ENCODE measurements at regions not wholly inside any gene's neighbourhood (a gene's known extent, or its start where the extent isn't known, plus 50 kb on each side); places are given as distances from the start of the nearest gene placed in this dataset.

- Histone ChIP-seq H3K4me3 (ENCODE audit: control insufficient read depth in 1 of 2, extremely low read depth in 1 of 2, low read length in 1 of 2) (no peak overlapping the region), H3K27ac (ENCODE audit: low read length) (no peak overlapping the region), H3K36me3 (ENCODE audit: control insufficient read depth in 2 of 2, extremely low read depth in 1 of 2, insufficient read depth in 1 of 2, low read length in 1 of 2) (no peaks in the 10 kb centered on the region), H3K27me3 (replicated peaks in 1 of 2; ENCODE audit: control insufficient read depth in 2 of 2, extremely low read depth in 1 of 2, insufficient read depth in 2 of 2, low read length in 1 of 2) (peaks cover 0 to 35% of the 10 kb centered on the region in 2 experiments), H3K4me1 (ENCODE audit: control insufficient read depth in 1 of 2, extremely low read depth in 1 of 2, insufficient read depth in 2 of 2, low read length in 2 of 2) (no peaks in the 10 kb centered on the region), H3K9me3 (no peaks in the 10 kb centered on the region)
- Mint-ChIP-seq H3K27ac (no peak overlapping the region), H3K27me3 (peaks cover 5 to 20% of the 10 kb centered on the region in 2 donors), H3K4me3 (no peak overlapping the region), H3K9me3 (peaks cover 0 to 2% (median 0%) of the 10 kb centered on the region in 3 donors), H3K36me3 (no peaks in the 10 kb centered on the region), H3K4me1 (no peaks in the 10 kb centered on the region)
- CTCF ChIA-PET: no interaction called here
- POLR2A ChIA-PET: no interaction called here
- 83% methylated on average over 5 of the region's 7 CpGs for WGBS (ENCODE audit: insufficient coverage)
- no peak for DNase-seq
- ATAC-seq (replicated peaks in 1 of 4): no peak
Observed at GRCh38 chr22:48118654-48119053, 1356.2 kb downstream of the TBC1D22A start.

DNA sequence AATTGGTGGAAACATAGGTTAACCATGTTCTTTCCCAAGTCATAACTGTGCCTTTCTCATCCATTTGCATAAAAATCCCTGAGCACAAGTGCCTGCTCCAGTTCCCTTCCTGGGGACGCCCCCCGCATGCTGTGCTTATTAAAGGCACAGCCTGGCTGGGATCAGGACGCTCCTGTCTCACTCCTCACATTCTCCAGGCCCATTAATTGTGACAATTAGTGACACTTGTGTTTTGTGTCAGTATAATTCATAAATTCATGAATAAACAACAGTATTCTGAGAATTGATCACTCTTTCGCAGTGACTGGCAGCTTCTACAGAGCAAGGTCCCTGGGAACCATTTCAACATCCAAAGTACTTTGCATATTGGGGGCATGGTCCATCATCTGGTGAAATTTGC is 1354.4 kb downstream of the TBC1D22A start:
- H3K27ac Mint-ChIP-seq: no peak overlapping the region
- H3K9me3 ChIP-seq: no peaks in the 10 kb centered on the region

GRCh38 chr22:48112687-48113521 is 1350.5 kb downstream of the TBC1D22A start:
- Histone ChIP-seq H3K9me3 (no peaks in the 10 kb centered on the region), H3K36me3 (ENCODE audit: control insufficient read depth in 2 of 2, extremely low read depth in 1 of 2, insufficient read depth in 1 of 2, low read length in 1 of 2) (no peaks in the 10 kb centered on the region), H3K4me3 (ENCODE audit: control insufficient read depth in 1 of 2, extremely low read depth in 1 of 2, low read length in 1 of 2) (no peak overlapping the region), H3K4me1 (ENCODE audit: control insufficient read depth in 1 of 2, extremely low read depth in 1 of 2, insufficient read depth in 2 of 2, low read length in 2 of 2) (no peaks in the 10 kb centered on the region), H3K27me3 (replicated peaks in 1 of 2; ENCODE audit: control insufficient read depth in 2 of 2, extremely low read depth in 1 of 2, insufficient read depth in 2 of 2, low read length in 1 of 2) (peaks cover 0 to 11% of the 10 kb centered on the region in 2 experiments), H3K27ac (ENCODE audit: low read length) (no peak overlapping the region)
- CTCF ChIA-PET: no interaction called here
- POLR2A ChIA-PET: no interaction called here
- Mint-ChIP-seq H3K36me3 (no peaks in the 10 kb centered on the region), H3K27ac (no peak overlapping the region), H3K9me3 (peaks cover 4 to 9% (median 5%) of the 10 kb centered on the region in 3 donors), H3K4me1 (no peaks in the 10 kb centered on the region), H3K4me3 (no peak overlapping the region), H3K27me3 (peaks cover 5 to 7% of the 10 kb centered on the region in 2 donors)
- no peak for DNase-seq
- WGBS (ENCODE audit: insufficient coverage): 91% methylated on average over 4 of the region's 8 CpGs
- ATAC-seq (replicated peaks in 1 of 4): no peak

More for the DNA sequence above, 1354.4 kb downstream of the TBC1D22A start:
- Histone ChIP-seq H3K27me3 (replicated peaks in 1 of 2; ENCODE audit: control insufficient read depth in 2 of 2, extremely low read depth in 1 of 2, insufficient read depth in 2 of 2, low read length in 1 of 2) (peaks cover 0 to 32% of the 10 kb centered on the region in 2 experiments), H3K36me3 (ENCODE audit: control insufficient read depth in 2 of 2, extremely low read depth in 1 of 2, insufficient read depth in 1 of 2, low read length in 1 of 2) (no peaks in the 10 kb centered on the region), H3K27ac (ENCODE audit: low read length) (no peak overlapping the region), H3K4me1 (ENCODE audit: control insufficient read depth in 1 of 2, extremely low read depth in 1 of 2, insufficient read depth in 2 of 2, low read length in 2 of 2) (no peaks in the 10 kb centered on the region), H3K4me3 (ENCODE audit: control insufficient read depth in 1 of 2, extremely low read depth in 1 of 2, low read length in 1 of 2) (no peak overlapping the region)
- ATAC-seq (replicated peaks in 1 of 4) (no peak), DNase-seq (no peak)
- no peak overlapping the region for H3K4me3 Mint-ChIP-seq
- no peaks in the 10 kb centered on the region for H3K36me3 Mint-ChIP-seq
- CTCF ChIA-PET: no interaction called here
- no peaks in the 10 kb centered on the region for H3K4me1 Mint-ChIP-seq
- no CpG with 5 or more reads among the region's 4 CpGs for WGBS (ENCODE audit: insufficient coverage)
- no peaks in the 10 kb centered on the region for H3K9me3 Mint-ChIP-seq
- peaks cover 5 to 20% of the 10 kb centered on the region in 2 donors for H3K27me3 Mint-ChIP-seq
- POLR2A ChIA-PET: no interaction called here

- DNase-seq (no peak), ATAC-seq (replicated peaks in 1 of 4) (no peak)
- H3K27ac Mint-ChIP-seq: no peak overlapping the region
- H3K4me3 Mint-ChIP-seq: no peak overlapping the region
- H3K4me3 ChIP-seq (ENCODE audit: control insufficient read depth in 1 of 2, extremely low read depth in 1 of 2, low read length in 1 of 2): no peak overlapping the region
- ChIA-PET POLR2A (no interaction called here), CTCF (no interaction called here)
- 83% methylated on average over 3 of the region's 6 CpGs for WGBS (ENCODE audit: insufficient coverage)
- no peak overlapping the region for H3K27ac ChIP-seq (ENCODE audit: low read length)
- no peaks in the 10 kb centered on the region for H3K9me3 ChIP-seq
- H3K27me3 Mint-ChIP-seq: peaks cover 11 to 15% of the 10 kb centered on the region in 2 donors
- H3K36me3 Mint-ChIP-seq: no peaks in the 10 kb centered on the region
- peaks cover 0 to 16% of the 10 kb centered on the region in 2 experiments for H3K27me3 ChIP-seq (replicated peaks in 1 of 2; ENCODE audit: control insufficient read depth in 2 of 2, extremely low read depth in 1 of 2, insufficient read depth in 2 of 2, low read length in 1 of 2)
- H3K4me1 ChIP-seq (ENCODE audit: control insufficient read depth in 1 of 2, extremely low read depth in 1 of 2, insufficient read depth in 2 of 2, low read length in 2 of 2): no peaks in the 10 kb centered on the region
- H3K9me3 Mint-ChIP-seq: peaks cover 4 to 9% (median 5%) of the 10 kb centered on the region in 3 donors
- no peaks in the 10 kb centered on the region for H3K4me1 Mint-ChIP-seq
- H3K36me3 ChIP-seq (ENCODE audit: control insufficient read depth in 2 of 2, extremely low read depth in 1 of 2, insufficient read depth in 1 of 2, low read length in 1 of 2): peaks cover 0 to 2% of the 10 kb centered on the region in 2 donors
Observed at GRCh38 chr22:48106715-48107259, 1344.3 kb downstream of the TBC1D22A start.

GRCh38 chr22:48106215-48106614 is 1343.8 kb downstream of the TBC1D22A start:
- ChIA-PET CTCF (no interaction called here), POLR2A (no interaction called here)
- Histone ChIP-seq H3K36me3 (ENCODE audit: control insufficient read depth in 2 of 2, extremely low read depth in 1 of 2, insufficient read depth in 1 of 2, low read length in 1 of 2) (peaks cover 0 to 5% of the 10 kb centered on the region in 2 donors), H3K4me1 (ENCODE audit: control insufficient read depth in 1 of 2, extremely low read depth in 1 of 2, insufficient read depth in 2 of 2, low read length in 2 of 2) (peaks cover 0 to under 1% of the 10 kb centered on the region in 2 experiments), H3K4me3 (ENCODE audit: control insufficient read depth in 1 of 2, extremely low read depth in 1 of 2, low read length in 1 of 2) (no peak overlapping the region), H3K9me3 (no peaks in the 10 kb centered on the region), H3K27me3 (replicated peaks in 1 of 2; ENCODE audit: control insufficient read depth in 2 of 2, extremely low read depth in 1 of 2, insufficient read depth in 2 of 2, low read length in 1 of 2) (peaks cover 0 to 16% of the 10 kb centered on the region in 2 experiments), H3K27ac (ENCODE audit: low read length) (no peak overlapping the region)
- Mint-ChIP-seq H3K36me3 (no peaks in the 10 kb centered on the region), H3K9me3 (peaks cover 4 to 9% (median 5%) of the 10 kb centered on the region in 3 donors), H3K4me3 (no peak overlapping the region), H3K27ac (no peak overlapping the region), H3K27me3 (peaks cover 11 to 15% of the 10 kb centered on the region in 2 donors), H3K4me1 (peaks cover 0 to 3% (median 2%) of the 10 kb centered on the region in 3 donors)
- 90% methylated on average over 9 of the region's 11 CpGs for WGBS (ENCODE audit: insufficient coverage)
- no peak for DNase-seq
- ATAC-seq (replicated peaks in 1 of 4): no peak

DNA sequence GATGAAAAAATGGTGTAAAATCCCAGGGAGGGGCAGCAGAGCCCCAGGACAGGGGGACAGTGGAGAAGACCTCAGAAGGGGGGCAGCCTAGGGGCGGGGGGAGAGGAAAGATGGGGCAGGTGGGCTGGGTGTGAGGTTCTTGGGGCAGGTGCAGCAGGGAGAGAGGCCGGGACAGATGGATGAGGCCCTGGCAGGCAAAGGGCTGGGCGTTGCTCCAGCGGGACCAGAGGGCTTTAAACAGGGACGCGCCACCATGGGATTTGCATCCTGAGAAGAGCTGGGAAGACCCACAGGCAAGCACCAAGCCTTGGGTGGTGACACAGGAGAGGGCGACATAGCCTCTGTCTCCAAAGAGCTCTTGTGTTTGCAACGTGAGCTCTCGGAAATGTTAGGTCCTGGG is 1342.8 kb downstream of the TBC1D22A start:
- CTCF ChIA-PET: no interaction called here
- H3K4me1 Mint-ChIP-seq: peaks cover 2 to 11% (median 11%) of the 10 kb centered on the region in 3 donors
- WGBS (ENCODE audit: insufficient coverage): 79% methylated on average over 8 of the region's 9 CpGs
- Histone ChIP-seq H3K4me3 (ENCODE audit: control insufficient read depth in 1 of 2, extremely low read depth in 1 of 2, low read length in 1 of 2) (no peak overlapping the region), H3K27ac (ENCODE audit: low read length) (no peak overlapping the region), H3K4me1 (ENCODE audit: control insufficient read depth in 1 of 2, extremely low read depth in 1 of 2, insufficient read depth in 2 of 2, low read length in 2 of 2) (peaks cover 0 to 10% of the 10 kb centered on the region in 2 experiments), H3K36me3 (ENCODE audit: control insufficient read depth in 2 of 2, extremely low read depth in 1 of 2, insufficient read depth in 1 of 2, low read length in 1 of 2) (peaks cover 0 to 5% of the 10 kb centered on the region in 2 donors), H3K9me3 (no peaks in the 10 kb centered on the region), H3K27me3 (replicated peaks in 1 of 2; ENCODE audit: control insufficient read depth in 2 of 2, extremely low read depth in 1 of 2, insufficient read depth in 2 of 2, low read length in 1 of 2) (peaks cover 0 to 16% of the 10 kb centered on the region in 2 experiments)
- ATAC-seq (replicated peaks in 1 of 4) (no peak), DNase-seq (no peak)
- peaks cover 4 to 9% (median 5%) of the 10 kb centered on the region in 3 donors for H3K9me3 Mint-ChIP-seq
- peaks cover 11 to 15% of the 10 kb centered on the region in 2 donors for H3K27me3 Mint-ChIP-seq
- H3K36me3 Mint-ChIP-seq: no peaks in the 10 kb centered on the region
- no peak overlapping the region for H3K27ac Mint-ChIP-seq
- POLR2A ChIA-PET: no interaction called here
- no peak overlapping the region for H3K4me3 Mint-ChIP-seq

Data from T-cell (primary cell).